ENCODE measurements at regions not wholly inside any gene's neighbourhood (a gene's known extent, or its start where the extent isn't known, plus 50 kb on each side); places are given as distances from the start of the nearest gene placed in this dataset.
A peak's percentile ranks its signal among the peaks of the same experiment; 100 is the strongest.
"Not testable (repeated sequence)": the region's sequence is repeated elsewhere in the genome, so short reads cannot be mapped to it uniquely, and the experiment has no call there.

GRCh38 chr12:65740506-65740872 lies 83.8 kb upstream of the HMGA2 start:
- Histone ChIP-seq H3K9me3 (no peaks in the 10 kb centered on the region), H3K4me3 (no peak overlapping the region)
- no peak for DNase-seq

GRCh38 chr12:65740873-65741600 lies 83.2 kb upstream of the HMGA2 start:
- no peaks in the 10 kb centered on the region for H3K27me3 ChIP-seq
- peak; percentile 75 for DNase-seq
- H3K4me3 ChIP-seq = peak overlapping the region; percentile 56
- H3K9me3 ChIP-seq = no peaks in the 10 kb centered on the region
- no peaks in the 10 kb centered on the region for H3K36me3 ChIP-seq

More at GRCh38 chr12:65740506-65740872, 83.8 kb upstream of the HMGA2 start:
- H3K27me3 ChIP-seq = no peaks in the 10 kb centered on the region
- no peaks in the 10 kb centered on the region for H3K36me3 ChIP-seq

- H3K27me3 ChIP-seq = no peaks in the 10 kb centered on the region
- H3K4me3 ChIP-seq = peak overlapping the region; percentile 56
- DNase-seq = peak; percentile 31
- no peaks in the 10 kb centered on the region for H3K36me3 ChIP-seq
- no peaks in the 10 kb centered on the region for H3K9me3 ChIP-seq
Observed at GRCh38 chr12:65741656-65742017, 82.6 kb upstream of the HMGA2 start.

GRCh38 chr12:65742018-65743010 lies 82.0 kb upstream of the HMGA2 start:
- no peaks in the 10 kb centered on the region for H3K9me3 ChIP-seq
- H3K4me3 ChIP-seq = peak overlapping the region; percentile 56
- H3K36me3 ChIP-seq = no peaks in the 10 kb centered on the region
- DNase-seq = peak; percentile 26
- H3K27me3 ChIP-seq = no peaks in the 10 kb centered on the region

GRCh38 chr12:65744236-65744840 lies 79.9 kb upstream of the HMGA2 start:
- not testable (repeated sequence) for DNase-seq, H3K27me3 ChIP-seq, H3K36me3 ChIP-seq, H3K4me3 ChIP-seq, H3K9me3 ChIP-seq

- DNase-seq = no peak
Observed at GRCh38 chr12:65747338-65747737, 76.9 kb upstream of the HMGA2 start.

GRCh38 chr12:65748332-65748731 lies 76.0 kb upstream of the HMGA2 start:
- Histone ChIP-seq H3K9me3 (no peaks in the 10 kb centered on the region), H3K36me3 (no peaks in the 10 kb centered on the region), H3K27me3 (no peaks in the 10 kb centered on the region), H3K4me3 (no peak overlapping the region)
- no peak for DNase-seq

More at GRCh38 chr12:65747338-65747737, 76.9 kb upstream of the HMGA2 start:
- H3K9me3 ChIP-seq = no peaks in the 10 kb centered on the region
- H3K27me3 ChIP-seq = no peaks in the 10 kb centered on the region
- H3K4me3 ChIP-seq = no peak overlapping the region
- H3K36me3 ChIP-seq = no peaks in the 10 kb centered on the region

GRCh38 chr12:65754290-65754689 lies 70.0 kb upstream of the HMGA2 start:
- no peaks in the 10 kb centered on the region for H3K36me3 ChIP-seq
- no peaks in the 10 kb centered on the region for H3K27me3 ChIP-seq
- H3K9me3 ChIP-seq = no peaks in the 10 kb centered on the region; the same call in 1 of the 2 replicates
- no peak for DNase-seq
- no peak overlapping the region for H3K4me3 ChIP-seq

- no peak for DNase-seq
- Histone ChIP-seq H3K4me3 (no peak overlapping the region), H3K9me3 (no peaks in the 10 kb centered on the region; the same call in 1 of the 2 replicates), H3K27me3 (no peaks in the 10 kb centered on the region), H3K36me3 (no peaks in the 10 kb centered on the region)
Observed at GRCh38 chr12:65754744-65755595, 69.3 kb upstream of the HMGA2 start.

- Histone ChIP-seq H3K27me3 (no peaks in the 10 kb centered on the region), H3K36me3 (no peaks in the 10 kb centered on the region), H3K4me3 (no peak overlapping the region), H3K9me3 (no peaks in the 10 kb centered on the region; the same call in none of the 2 replicates)
- DNase-seq = no peak
Observed at GRCh38 chr12:65755596-65755978, 68.7 kb upstream of the HMGA2 start.

- DNase-seq = no peak
- no peak overlapping the region for H3K4me3 ChIP-seq
Observed at GRCh38 chr12:65756267-65756666, 68.0 kb upstream of the HMGA2 start.

GRCh38 chr12:65756956-65757511 lies 67.2 kb upstream of the HMGA2 start:
- Histone ChIP-seq H3K36me3 (no peaks in the 10 kb centered on the region), H3K27me3 (no peaks in the 10 kb centered on the region), H3K4me3 (no peak overlapping the region), H3K9me3 (no peaks in the 10 kb centered on the region; the same call in none of the 2 replicates)
- no peak for DNase-seq

More at GRCh38 chr12:65756267-65756666, 68.0 kb upstream of the HMGA2 start:
- Histone ChIP-seq H3K27me3 (no peaks in the 10 kb centered on the region), H3K9me3 (no peaks in the 10 kb centered on the region; the same call in none of the 2 replicates), H3K36me3 (no peaks in the 10 kb centered on the region)

- no peaks in the 10 kb centered on the region for H3K36me3 ChIP-seq
- no peak for DNase-seq
- H3K4me3 ChIP-seq = no peak overlapping the region
- no peaks in the 10 kb centered on the region for H3K27me3 ChIP-seq
- H3K9me3 ChIP-seq = no peaks in the 10 kb centered on the region; the same call in none of the 2 replicates
Observed at GRCh38 chr12:65758401-65758800, 65.9 kb upstream of the HMGA2 start.

GRCh38 chr12:65759735-65760134 lies 64.5 kb upstream of the HMGA2 start:
- DNase-seq = no peak
- Histone ChIP-seq H3K9me3 (no peaks in the 10 kb centered on the region; the same call in none of the 2 replicates), H3K36me3 (no peaks in the 10 kb centered on the region), H3K4me3 (no peak overlapping the region), H3K27me3 (no peaks in the 10 kb centered on the region)

GRCh38 chr12:65761301-65761700 lies 63.0 kb upstream of the HMGA2 start:
- Histone ChIP-seq H3K4me3 (no peak overlapping the region), H3K9me3 (no peaks in the 10 kb centered on the region; the same call in none of the 2 replicates), H3K27me3 (no peaks in the 10 kb centered on the region), H3K36me3 (no peaks in the 10 kb centered on the region)
- DNase-seq = no peak

- DNase-seq = no peak
- H3K4me3 ChIP-seq = no peak overlapping the region
- no peaks in the 10 kb centered on the region for H3K36me3 ChIP-seq
- H3K27me3 ChIP-seq = no peaks in the 10 kb centered on the region
- H3K9me3 ChIP-seq = no peaks in the 10 kb centered on the region; the same call in 1 of the 2 replicates
Observed at GRCh38 chr12:65764325-65764724, 60.0 kb upstream of the HMGA2 start.
